H9 (cell line): ENCODE measurements at regions not wholly inside any gene's neighbourhood (a gene's known extent, or its start where the extent isn't known, plus 50 kb on each side); places are given as distances from the start of the nearest gene placed in this dataset.

ENCODE experiments used
- DNase-seq: peaks from one replicate; pipeline ENCODE4 v3.0.0-alpha.2; 2017
- H2AFZ ChIP-seq: one replicate; pipeline ENCODE4 v1.6.1; 2013; ENCODE audit warnings: mild to moderate bottlenecking, low read length, control low read depth, moderate library complexity
- H2AK5ac ChIP-seq: 2 replicates; pipeline ENCODE4 v1.6.1; 2013; ENCODE audit warnings: low read length, control low read depth, mixed read lengths; ENCODE audit not compliant: insufficient read length
- H2BK120ac ChIP-seq: one replicate; pipeline ENCODE4 v1.6.1; 2013; ENCODE audit warnings: low read depth, mild to moderate bottlenecking, low read length, control low read depth, inconsistent platforms; ENCODE audit not compliant: poor library complexity, severe bottlenecking
- H2BK12ac ChIP-seq: 2 replicates; pipeline ENCODE4 v1.6.1; 2013; ENCODE audit warnings: low read length, control low read depth, mixed read lengths, low read depth; ENCODE audit not compliant: insufficient read length
- H2BK15ac ChIP-seq: 2 replicates; pipeline ENCODE4 v1.6.1; 2013; ENCODE audit warnings: low read depth, low read length, control low read depth
- H2BK20ac ChIP-seq: one replicate; pipeline ENCODE4 v1.6.1; 2013; ENCODE audit warnings: low read depth, mild to moderate bottlenecking, low read length, control low read depth, inconsistent platforms; ENCODE audit not compliant: poor library complexity, severe bottlenecking
- H2BK5ac ChIP-seq: 2 replicates; pipeline ENCODE4 v1.6.1; 2013; ENCODE audit warnings: low read length, control low read depth, mixed read lengths; ENCODE audit not compliant: insufficient read length
- H3K14ac ChIP-seq: 2 replicates; pipeline ENCODE4 v1.6.1; 2013; ENCODE audit warnings: low read length, control low read depth; ENCODE audit not compliant: insufficient read depth
- H3K18ac ChIP-seq: 2 replicates; pipeline ENCODE4 v1.6.1; 2013; ENCODE audit warnings: low read depth, mild to moderate bottlenecking, mixed read lengths, low read length, control low read depth; ENCODE audit not compliant: insufficient read length
- H3K23ac ChIP-seq: 2 replicates; pipeline ENCODE4 v1.6.1; 2013; ENCODE audit warnings: low read length, control low read depth, mixed read lengths, low read depth; ENCODE audit not compliant: insufficient read length
- H3K23me2 ChIP-seq: 2 replicates; pipeline ENCODE4 v1.6.1; 2013; ENCODE audit warnings: low read depth, mild to moderate bottlenecking, mixed read lengths, low read length, control low read depth; ENCODE audit not compliant: insufficient read length, poor library complexity, severe bottlenecking
- H3K27ac ChIP-seq: 2 replicates; pipeline ENCODE4 v1.5.1; 2013; ENCODE audit warnings: low read length, control low read depth, mixed read lengths, low read depth; ENCODE audit not compliant: insufficient read length
- H3K27me3 ChIP-seq: 2 replicates; pipeline ENCODE4 v1.6.1; 2013; ENCODE audit warnings: low read length, control low read depth, inconsistent platforms; ENCODE audit not compliant: insufficient read depth
- H3K4ac ChIP-seq: 2 replicates; pipeline ENCODE4 v1.6.1; 2013; ENCODE audit warnings: low read depth, mild to moderate bottlenecking, control low read depth, inconsistent platforms, low read length, moderate library complexity
- H3K4me1 ChIP-seq: 2 replicates; pipeline ENCODE4 v1.6.1; 2013; ENCODE audit warnings: low read length, control low read depth, inconsistent platforms; ENCODE audit not compliant: insufficient read depth
- H3K4me2 ChIP-seq: 2 replicates; pipeline ENCODE4 v1.6.1; 2013; ENCODE audit warnings: low read length, control low read depth, mixed read lengths; ENCODE audit not compliant: insufficient read length, insufficient read depth
- H3K56ac ChIP-seq: 2 replicates; pipeline ENCODE4 v1.6.1; 2013; ENCODE audit warnings: low read depth, mild to moderate bottlenecking, mixed read lengths, low read length, control low read depth; ENCODE audit not compliant: insufficient read length
- H3K79me1 ChIP-seq: 2 replicates; pipeline ENCODE4 v1.6.1; 2013; ENCODE audit warnings: low read depth, mild to moderate bottlenecking, moderate library complexity, low read length, control low read depth, inconsistent platforms; ENCODE audit not compliant: insufficient read depth, poor library complexity, severe bottlenecking
- H3K79me2 ChIP-seq: 2 replicates; pipeline ENCODE4 v1.6.1; 2013; ENCODE audit warnings: low read length, control low read depth, inconsistent platforms; ENCODE audit not compliant: insufficient read depth
- H3K9ac ChIP-seq: 2 replicates; pipeline ENCODE4 v1.6.1; 2013; ENCODE audit warnings: low read length, control low read depth, mixed read lengths; ENCODE audit not compliant: insufficient read length; ENCODE audit errors: extremely low read depth
- H3K9me3 ChIP-seq: one replicate; pipeline ENCODE4 v1.6.1; 2013; ENCODE audit warnings: low read depth, low read length, inconsistent platforms; ENCODE audit not compliant: control insufficient read depth
- H3T11ph ChIP-seq: one replicate; pipeline ENCODE4 v1.6.1; 2013; ENCODE audit warnings: mild to moderate bottlenecking, low read length, control low read depth, inconsistent platforms
- H4K20me1 ChIP-seq: one replicate; pipeline ENCODE4 v1.6.1; 2013; ENCODE audit not compliant: control insufficient read depth, insufficient read length, insufficient read depth
- H4K5ac ChIP-seq: 2 replicates; pipeline ENCODE4 v1.6.1; 2013; ENCODE audit warnings: low read depth, mild to moderate bottlenecking, mixed read lengths, low read length, control low read depth; ENCODE audit not compliant: insufficient read length
- H4K8ac ChIP-seq: replicated peaks from 2 replicates; pipeline ENCODE4 v1.6.1; 2013; ENCODE audit warnings: low read length, control low read depth, mixed read lengths, low read depth; ENCODE audit not compliant: insufficient read length
- H4K91ac ChIP-seq: 2 replicates; pipeline ENCODE4 v1.6.1; 2013; ENCODE audit warnings: low read depth, mild to moderate bottlenecking, moderate library complexity, mixed read lengths, low read length, control low read depth; ENCODE audit not compliant: insufficient read length
- H3K27ac Mint-ChIP-seq, 3 experiments: 2 replicates in 2 of 3; 3 replicates in 1 of 3; pipeline ENCODE4 v1.8.0; 2020 to 2021; ENCODE audit warnings: mixed read lengths in 3 of 3, mild to moderate bottlenecking in 1 of 3, moderate library complexity in 1 of 3
- H3K27me3 Mint-ChIP-seq: 2 replicates; pipeline ENCODE4 v1.8.0; 2021; ENCODE audit warnings: low read depth, mild to moderate bottlenecking, moderate library complexity, mixed read lengths
- H3K36me3 Mint-ChIP-seq, 3 experiments: 2 replicates in 2 of 3; 3 replicates in 1 of 3; pipeline ENCODE4 v1.8.0; 2020 to 2021; ENCODE audit warnings: low read depth in 3 of 3, mixed read lengths in 3 of 3; ENCODE audit not compliant: insufficient read depth in 1 of 3
- H3K4me1 Mint-ChIP-seq, 2 experiments: 2 replicates each; pipeline ENCODE4 v1.8.0; 2020; ENCODE audit warnings: mixed read lengths in 2 of 2
- H3K4me3 Mint-ChIP-seq, 2 experiments: 2 replicates in 1 of 2; 3 replicates in 1 of 2; pipeline ENCODE4 v1.8.0; 2020 to 2021; ENCODE audit warnings: mild to moderate bottlenecking in 2 of 2, mixed read lengths in 2 of 2, moderate library complexity in 1 of 2
- H3K9me3 Mint-ChIP-seq, 2 experiments: 2 replicates in 1 of 2; 3 replicates in 1 of 2; pipeline ENCODE4 v1.8.0; 2020; ENCODE audit warnings: mild to moderate bottlenecking in 2 of 2, mixed read lengths in 2 of 2, moderate library complexity in 1 of 2
- TF ChIP-seq, protein P1 (sequence below): fragments of 200-600 bp; sonication (generic); conservative IDR thresholded peaks from 3 replicates; pipeline ENCODE4 v1.8.0; 2021; ENCODE audit warnings: antibody characterized with exemption, mild to moderate bottlenecking

DNA sequence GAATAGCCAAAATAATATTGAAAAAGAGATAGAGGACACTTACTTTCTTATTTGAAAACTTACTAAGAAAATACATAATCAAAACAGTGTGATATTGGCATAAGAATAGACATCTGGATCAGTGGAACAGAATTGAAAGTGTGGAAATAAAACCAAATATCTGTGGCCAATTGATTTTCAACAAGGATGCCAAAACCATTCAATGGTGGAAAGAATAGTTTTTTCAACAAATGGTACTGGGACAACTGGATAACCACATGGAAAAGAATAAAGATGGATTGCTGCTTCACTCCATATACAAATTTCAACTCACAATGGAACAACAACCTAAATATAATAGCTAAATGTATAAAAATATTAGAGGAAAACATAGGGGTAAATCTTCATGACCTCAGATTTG lies 152.5 kb upstream of the GPR149 start:
- Histone ChIP-seq H3K27ac (no peak overlapping the region), H2AFZ (no peak overlapping the region), H2BK20ac (no peak overlapping the region), H4K20me1 (no peaks in the 10 kb centered on the region), H2BK12ac (no peak overlapping the region), H3K4me2 (no peak overlapping the region), H3K27me3 (no peaks in the 10 kb centered on the region), H2AK5ac (no peak overlapping the region), H3T11ph (no peak overlapping the region), H3K9me3 (no peaks in the 10 kb centered on the region), H3K79me1 (no peaks in the 10 kb centered on the region), H3K9ac (no peak overlapping the region), H4K8ac (no peak overlapping the region), H3K14ac (no peak overlapping the region), H3K18ac (no peak overlapping the region), H3K4ac (no peak overlapping the region), H3K56ac (no peak overlapping the region), H3K23ac (no peak overlapping the region), H3K23me2 (no peaks in the 10 kb centered on the region), H3K79me2 (no peaks in the 10 kb centered on the region), H4K91ac (no peak overlapping the region), H2BK5ac (no peak overlapping the region), H4K5ac (no peak overlapping the region), H3K4me1 (no peaks in the 10 kb centered on the region), H2BK120ac (no peak overlapping the region), H2BK15ac (no peak overlapping the region)
- H3K4me1 Mint-ChIP-seq = 0 out of 4 replicates have a peak, but pooled peaks cover 2 to 3% of the 10 kb centered on the region in 2 experiments
- TF ChIP-seq, protein P1, sequence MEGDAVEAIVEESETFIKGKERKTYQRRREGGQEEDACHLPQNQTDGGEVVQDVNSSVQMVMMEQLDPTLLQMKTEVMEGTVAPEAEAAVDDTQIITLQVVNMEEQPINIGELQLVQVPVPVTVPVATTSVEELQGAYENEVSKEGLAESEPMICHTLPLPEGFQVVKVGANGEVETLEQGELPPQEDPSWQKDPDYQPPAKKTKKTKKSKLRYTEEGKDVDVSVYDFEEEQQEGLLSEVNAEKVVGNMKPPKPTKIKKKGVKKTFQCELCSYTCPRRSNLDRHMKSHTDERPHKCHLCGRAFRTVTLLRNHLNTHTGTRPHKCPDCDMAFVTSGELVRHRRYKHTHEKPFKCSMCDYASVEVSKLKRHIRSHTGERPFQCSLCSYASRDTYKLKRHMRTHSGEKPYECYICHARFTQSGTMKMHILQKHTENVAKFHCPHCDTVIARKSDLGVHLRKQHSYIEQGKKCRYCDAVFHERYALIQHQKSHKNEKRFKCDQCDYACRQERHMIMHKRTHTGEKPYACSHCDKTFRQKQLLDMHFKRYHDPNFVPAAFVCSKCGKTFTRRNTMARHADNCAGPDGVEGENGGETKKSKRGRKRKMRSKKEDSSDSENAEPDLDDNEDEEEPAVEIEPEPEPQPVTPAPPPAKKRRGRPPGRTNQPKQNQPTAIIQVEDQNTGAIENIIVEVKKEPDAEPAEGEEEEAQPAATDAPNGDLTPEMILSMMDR = no peak
- no peak overlapping the region for H3K27ac Mint-ChIP-seq
- no peak for DNase-seq
- no peaks in the 10 kb centered on the region for H3K36me3 Mint-ChIP-seq
- H3K4me3 Mint-ChIP-seq = no peak overlapping the region
- no peaks in the 10 kb centered on the region for H3K27me3 Mint-ChIP-seq
- no peaks in the 10 kb centered on the region for H3K9me3 Mint-ChIP-seq
